ENCODE measurements at regions not wholly inside any gene's neighbourhood (a gene's known extent, or its start where the extent isn't known, plus 50 kb on each side); places are given as distances from the start of the nearest gene placed in this dataset.

- TF ChIP-seq ZFX (IDR thresholded peaks at IDR 0.05; ENCODE audit: borderline replicate concordance), result no peak
- no peak for TF ChIP-seq CTCF (IDR thresholded peaks at IDR 0.05)
- H3K27ac ChIP-seq, result no peak overlapping the region
Observed at GRCh38 chr13:33958964-33959363, 141.0 kb downstream of the RFC3 start.

- no peak overlapping the region for H3K27ac ChIP-seq
- TF ChIP-seq ZFX (IDR thresholded peaks at IDR 0.05; ENCODE audit: borderline replicate concordance), result no peak
- no peak for TF ChIP-seq CTCF (IDR thresholded peaks at IDR 0.05)
Observed at GRCh38 chr13:33963134-33963533, 145.2 kb downstream of the RFC3 start.

- TF ChIP-seq CTCF (IDR thresholded peaks at IDR 0.05) (no peak), ZFX (IDR thresholded peaks at IDR 0.05; ENCODE audit: borderline replicate concordance) (no peak)
- no peak overlapping the region for H3K27ac ChIP-seq
Observed at GRCh38 chr13:33963895-33964294, 145.9 kb downstream of the RFC3 start.

- no peak overlapping the region for H3K27ac ChIP-seq
- TF ChIP-seq CTCF (IDR thresholded peaks at IDR 0.05) (no peak), ZFX (IDR thresholded peaks at IDR 0.05; ENCODE audit: borderline replicate concordance) (no peak)
Observed at GRCh38 chr13:33968520-33969507, 150.9 kb downstream of the RFC3 start.

- no peak for TF ChIP-seq ZFX (IDR thresholded peaks at IDR 0.05; ENCODE audit: borderline replicate concordance)
- TF ChIP-seq CTCF (IDR thresholded peaks at IDR 0.05), result no peak
- no peak overlapping the region for H3K27ac ChIP-seq
Observed at GRCh38 chr13:33970746-33971561, 153.0 kb downstream of the RFC3 start.

- H3K27ac ChIP-seq, result no peak overlapping the region
- TF ChIP-seq CTCF (IDR thresholded peaks at IDR 0.05), result no peak
Observed at GRCh38 chr13:33971562-33971819, 153.5 kb downstream of the RFC3 start.

- no peak for TF ChIP-seq ZFX (IDR thresholded peaks at IDR 0.05; ENCODE audit: borderline replicate concordance)
- no peak for TF ChIP-seq CTCF (IDR thresholded peaks at IDR 0.05)
- no peak overlapping the region for H3K27ac ChIP-seq
Observed at GRCh38 chr13:33973194-33973593, 155.2 kb downstream of the RFC3 start.

Data from 22Rv1 (cell line).